ENCODE measurements at regions not wholly inside any gene's neighbourhood (a gene's known extent, or its start where the extent isn't known, plus 50 kb on each side); places are given as distances from the start of the nearest gene placed in this dataset.

DNA sequence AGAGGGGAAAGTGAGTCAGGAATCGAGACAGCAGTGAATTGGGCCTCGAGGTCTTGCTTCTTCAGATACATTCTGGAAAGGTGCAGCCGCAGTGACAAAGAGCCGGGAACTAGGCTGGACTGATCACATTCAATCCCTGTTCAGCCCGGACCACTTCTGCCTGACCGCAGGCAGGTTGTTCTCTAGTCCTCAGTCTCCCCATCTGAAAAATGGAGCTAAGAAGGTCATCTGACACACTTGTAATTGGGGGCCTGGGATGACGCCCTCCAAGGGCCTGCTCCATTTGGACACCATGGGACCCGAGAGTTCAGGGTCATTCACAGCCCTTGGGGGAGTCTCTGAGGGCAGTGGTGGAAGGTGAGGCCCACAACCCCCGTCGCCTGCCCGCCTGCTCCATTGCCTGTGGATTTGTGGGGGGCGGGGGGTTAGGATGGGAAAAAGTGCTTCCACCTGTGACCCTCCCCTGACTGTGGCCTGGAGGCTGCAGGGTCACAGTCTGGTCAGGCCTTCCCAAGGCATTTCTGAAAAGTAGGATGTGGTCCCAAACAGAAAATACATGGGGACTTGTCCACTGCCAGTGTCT is 87.9 kb upstream of the CSF3R start:
- TF ChIP-seq, protein P1, sequence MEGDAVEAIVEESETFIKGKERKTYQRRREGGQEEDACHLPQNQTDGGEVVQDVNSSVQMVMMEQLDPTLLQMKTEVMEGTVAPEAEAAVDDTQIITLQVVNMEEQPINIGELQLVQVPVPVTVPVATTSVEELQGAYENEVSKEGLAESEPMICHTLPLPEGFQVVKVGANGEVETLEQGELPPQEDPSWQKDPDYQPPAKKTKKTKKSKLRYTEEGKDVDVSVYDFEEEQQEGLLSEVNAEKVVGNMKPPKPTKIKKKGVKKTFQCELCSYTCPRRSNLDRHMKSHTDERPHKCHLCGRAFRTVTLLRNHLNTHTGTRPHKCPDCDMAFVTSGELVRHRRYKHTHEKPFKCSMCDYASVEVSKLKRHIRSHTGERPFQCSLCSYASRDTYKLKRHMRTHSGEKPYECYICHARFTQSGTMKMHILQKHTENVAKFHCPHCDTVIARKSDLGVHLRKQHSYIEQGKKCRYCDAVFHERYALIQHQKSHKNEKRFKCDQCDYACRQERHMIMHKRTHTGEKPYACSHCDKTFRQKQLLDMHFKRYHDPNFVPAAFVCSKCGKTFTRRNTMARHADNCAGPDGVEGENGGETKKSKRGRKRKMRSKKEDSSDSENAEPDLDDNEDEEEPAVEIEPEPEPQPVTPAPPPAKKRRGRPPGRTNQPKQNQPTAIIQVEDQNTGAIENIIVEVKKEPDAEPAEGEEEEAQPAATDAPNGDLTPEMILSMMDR (IDR thresholded peaks at IDR 0.05), result no peak
- TF ChIP-seq POLR2AphosphoS5 (IDR thresholded peaks at IDR 0.05) (no peak), POLR2A (IDR thresholded peaks at IDR 0.05) (no peak)

All from prostate gland (tissue), 2 donors.